ENCODE measurements at regions not wholly inside any gene's neighbourhood (a gene's known extent, or its start where the extent isn't known, plus 50 kb on each side); places are given as distances from the start of the nearest gene placed in this dataset.
A peak's percentile ranks its signal among the peaks of the same experiment; 100 is the strongest.

DNA sequence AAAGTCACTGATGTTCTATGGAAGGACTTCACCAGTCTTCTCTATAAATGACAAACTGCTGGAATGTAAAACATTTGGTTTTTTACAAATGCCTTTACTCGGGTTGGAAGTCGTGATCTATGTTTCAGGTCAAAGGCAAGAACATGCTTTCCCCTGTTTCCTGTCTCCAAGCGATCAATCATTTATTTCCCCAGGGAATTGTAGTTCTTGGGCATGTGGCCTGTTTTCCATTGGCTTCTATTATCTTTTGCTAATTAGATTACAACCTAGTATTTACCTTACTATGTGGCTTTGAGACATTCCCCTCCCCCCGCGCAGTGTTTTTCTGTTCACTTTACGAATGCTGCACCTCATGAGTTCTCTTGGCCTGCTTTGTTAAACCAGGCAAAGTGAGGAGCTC lies 684.2 kb downstream of the EPHA4 start:
- Histone ChIP-seq H3K36me3 (ENCODE audit: low read depth, low read length) (no peaks in the 10 kb centered on the region), H3K9me2 (replicated peaks; ENCODE audit: low read length) (no peaks in the 10 kb centered on the region), H3F3A (ENCODE audit: low read length, unreplicated experiment) (no peaks in the 10 kb centered on the region), H3K27me3 (ENCODE audit: low read length) (no peaks in the 10 kb centered on the region), H3K27ac (ENCODE audit: low read length) (no peak overlapping the region), H4K20me1 (ENCODE audit: low read length) (no peaks in the 10 kb centered on the region), H3K4me2 (ENCODE audit: low read length) (no peak overlapping the region), H3K79me2 (ENCODE audit: low read length) (no peaks in the 10 kb centered on the region), H3K9ac (ENCODE audit: low read length) (no peak overlapping the region), H2AFZ (ENCODE audit: low read length) (no peak overlapping the region), H3K4me3 (ENCODE audit: low read length) (no peak overlapping the region), H3K9me3 (ENCODE audit: low read length) (no peaks in the 10 kb centered on the region), H3K4me1 (ENCODE audit: insufficient read depth, low read length) (peaks cover 4% of the 10 kb centered on the region)
- intact Hi-C loops (cut with micrococcal nuclease), result no loop called here
- CTCF ChIA-PET, result no interaction called here
- TF ChIP-seq EZH2phosphoT487 (IDR thresholded peaks at IDR 0.05; ENCODE audit: borderline replicate concordance, low read length) (no peak), EZH2 (IDR thresholded peaks at IDR 0.05; ENCODE audit: low read length, unreplicated experiment) (no peak)
- TF ChIP-seq, protein P1, sequence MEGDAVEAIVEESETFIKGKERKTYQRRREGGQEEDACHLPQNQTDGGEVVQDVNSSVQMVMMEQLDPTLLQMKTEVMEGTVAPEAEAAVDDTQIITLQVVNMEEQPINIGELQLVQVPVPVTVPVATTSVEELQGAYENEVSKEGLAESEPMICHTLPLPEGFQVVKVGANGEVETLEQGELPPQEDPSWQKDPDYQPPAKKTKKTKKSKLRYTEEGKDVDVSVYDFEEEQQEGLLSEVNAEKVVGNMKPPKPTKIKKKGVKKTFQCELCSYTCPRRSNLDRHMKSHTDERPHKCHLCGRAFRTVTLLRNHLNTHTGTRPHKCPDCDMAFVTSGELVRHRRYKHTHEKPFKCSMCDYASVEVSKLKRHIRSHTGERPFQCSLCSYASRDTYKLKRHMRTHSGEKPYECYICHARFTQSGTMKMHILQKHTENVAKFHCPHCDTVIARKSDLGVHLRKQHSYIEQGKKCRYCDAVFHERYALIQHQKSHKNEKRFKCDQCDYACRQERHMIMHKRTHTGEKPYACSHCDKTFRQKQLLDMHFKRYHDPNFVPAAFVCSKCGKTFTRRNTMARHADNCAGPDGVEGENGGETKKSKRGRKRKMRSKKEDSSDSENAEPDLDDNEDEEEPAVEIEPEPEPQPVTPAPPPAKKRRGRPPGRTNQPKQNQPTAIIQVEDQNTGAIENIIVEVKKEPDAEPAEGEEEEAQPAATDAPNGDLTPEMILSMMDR (conservative IDR thresholded peaks at IDR 0.05; ENCODE audit: low read depth, low read length), result no peak
- no TSS peak for BruUV-seq (replicated peaks)
- no peak for ATAC-seq
- no peak for DNase-seq
- POLR2A ChIA-PET (ENCODE audit: unreplicated experiment), result no interaction called here

DNA sequence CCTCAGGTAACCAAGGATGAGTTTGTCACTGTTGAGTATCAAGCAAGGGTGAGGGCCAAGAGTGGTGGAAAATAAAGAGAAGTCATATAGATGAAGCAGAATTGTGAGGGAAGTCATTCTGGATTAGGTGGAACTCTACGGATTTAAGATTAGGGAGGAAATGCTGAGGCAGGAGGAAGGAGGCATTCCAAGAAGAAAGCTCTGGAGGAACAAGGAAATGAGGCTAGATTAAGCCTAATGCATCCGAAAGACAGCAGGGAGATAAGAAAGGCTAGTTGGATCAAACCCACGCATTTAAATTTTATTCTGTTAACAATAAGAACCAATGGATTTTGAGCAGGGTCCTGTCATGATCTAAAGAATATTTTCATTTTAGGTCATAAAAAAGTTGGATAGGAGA lies 681.2 kb downstream of the EPHA4 start:
- CTCF ChIA-PET, result no interaction called here
- no TSS peak for BruUV-seq (replicated peaks)
- no peak for ATAC-seq

DNA sequence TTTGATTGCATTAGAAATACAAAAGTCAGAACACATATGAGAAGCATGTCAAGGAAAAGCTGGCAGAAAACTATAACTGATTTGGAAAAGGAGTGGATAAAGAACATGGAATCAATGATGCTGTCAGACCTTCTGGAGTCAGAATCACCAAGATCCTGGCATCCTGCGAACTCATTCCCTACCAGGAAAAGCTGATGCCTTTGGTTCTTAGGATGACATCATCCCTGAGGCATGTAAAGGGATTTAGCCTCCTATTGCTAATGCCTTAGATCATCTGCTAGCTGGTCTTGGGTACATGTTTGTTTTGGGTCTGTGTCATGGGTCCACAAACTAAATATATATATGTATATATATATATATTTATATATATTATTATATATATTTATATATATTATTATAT lies 680.7 kb downstream of the EPHA4 start:
- ATAC-seq, result peak; percentile 99
- H2AFZ ChIP-seq (ENCODE audit: low read length), result no peak overlapping the region
- no peaks in the 10 kb centered on the region for H3K79me2 ChIP-seq (ENCODE audit: low read length)
- H3K27me3 ChIP-seq (ENCODE audit: low read length), result no peaks in the 10 kb centered on the region
- no TSS peak for BruUV-seq (replicated peaks)
- no peaks in the 10 kb centered on the region for H3K9me3 ChIP-seq (ENCODE audit: low read length)
- no peaks in the 10 kb centered on the region for H3K9me2 ChIP-seq (replicated peaks; ENCODE audit: low read length)
- H3K4me1 ChIP-seq (ENCODE audit: insufficient read depth, low read length), result peaks cover 8% of the 10 kb centered on the region
- no peaks in the 10 kb centered on the region for H3F3A ChIP-seq (ENCODE audit: low read length, unreplicated experiment)
- no peak overlapping the region for H3K4me2 ChIP-seq (ENCODE audit: low read length)
- POLR2A ChIA-PET (ENCODE audit: unreplicated experiment), result interaction anchor here (0.6 kb wide), 1 partner anchor 131 kb away, joined by 4 read pairs; no protein-coding TSS in a partner anchor
- no peaks in the 10 kb centered on the region for H3K36me3 ChIP-seq (ENCODE audit: low read depth, low read length)
- DNase-seq, result peak; percentile 91
- CTCF ChIA-PET, result no interaction called here
- H3K9ac ChIP-seq (ENCODE audit: low read length), result no peak overlapping the region
- intact Hi-C loops (cut with micrococcal nuclease), result no loop called here
- TF ChIP-seq, protein P1 (conservative IDR thresholded peaks at IDR 0.05; ENCODE audit: low read depth, low read length), result no peak
- no peak overlapping the region for H3K4me3 ChIP-seq (ENCODE audit: low read length)
- no peaks in the 10 kb centered on the region for H4K20me1 ChIP-seq (ENCODE audit: low read length)
- no peak overlapping the region for H3K27ac ChIP-seq (ENCODE audit: low read length)

More for the DNA sequence above, 681.2 kb downstream of the EPHA4 start:
- Histone ChIP-seq H3F3A (ENCODE audit: low read length, unreplicated experiment) (no peaks in the 10 kb centered on the region), H3K27me3 (ENCODE audit: low read length) (no peaks in the 10 kb centered on the region), H3K79me2 (ENCODE audit: low read length) (no peaks in the 10 kb centered on the region), H3K4me3 (ENCODE audit: low read length) (no peak overlapping the region), H3K4me1 (ENCODE audit: insufficient read depth, low read length) (peaks cover 8% of the 10 kb centered on the region), H3K9ac (ENCODE audit: low read length) (no peak overlapping the region), H4K20me1 (ENCODE audit: low read length) (no peaks in the 10 kb centered on the region), H3K27ac (ENCODE audit: low read length) (no peak overlapping the region), H3K4me2 (ENCODE audit: low read length) (no peak overlapping the region), H2AFZ (ENCODE audit: low read length) (no peak overlapping the region), H3K36me3 (ENCODE audit: low read depth, low read length) (no peaks in the 10 kb centered on the region), H3K9me3 (ENCODE audit: low read length) (no peaks in the 10 kb centered on the region), H3K9me2 (replicated peaks; ENCODE audit: low read length) (no peaks in the 10 kb centered on the region)
- DNase-seq, result no peak
- intact Hi-C loops (cut with micrococcal nuclease), result no loop called here
- TF ChIP-seq, protein P1 (conservative IDR thresholded peaks at IDR 0.05; ENCODE audit: low read depth, low read length), result no peak
- TF ChIP-seq EZH2 (IDR thresholded peaks at IDR 0.05; ENCODE audit: low read length, unreplicated experiment), result no peak
- TF ChIP-seq EZH2phosphoT487 (IDR thresholded peaks at IDR 0.05; ENCODE audit: borderline replicate concordance, low read length), result no peak
- POLR2A ChIA-PET (ENCODE audit: unreplicated experiment), result no interaction called here
